Hepatocyte (in vitro differentiated cells): ENCODE measurements at regions not wholly inside any gene's neighbourhood (a gene's known extent, or its start where the extent isn't known, plus 50 kb on each side); places are given as distances from the start of the nearest gene placed in this dataset.

Source experiments
- EZH2 ChIP-seq: fragments of 200-600 bp; sonication (generic); IDR thresholded peaks from 2 replicates; pipeline ENCODE4 v1.6.1; 2016; ENCODE audit warnings: antibody characterized with exemption, mild to moderate bottlenecking, borderline replicate concordance
- EZH2phosphoT487 ChIP-seq: fragments of 200-600 bp; sonication (generic); IDR thresholded peaks from one replicate; pipeline ENCODE4 v1.6.1; 2018; ENCODE audit warnings: antibody characterized with exemption, mild to moderate bottlenecking, low read depth, moderate library complexity; ENCODE audit not compliant: unreplicated experiment, severe bottlenecking
- TF ChIP-seq, protein P1 (sequence below): fragments of 200-600 bp; sonication (generic); IDR thresholded peaks from 2 replicates; pipeline ENCODE4 v1.5.1; 2016; ENCODE audit warnings: antibody characterized with exemption, mild to moderate bottlenecking; ENCODE audit not compliant: poor library complexity

DNA sequence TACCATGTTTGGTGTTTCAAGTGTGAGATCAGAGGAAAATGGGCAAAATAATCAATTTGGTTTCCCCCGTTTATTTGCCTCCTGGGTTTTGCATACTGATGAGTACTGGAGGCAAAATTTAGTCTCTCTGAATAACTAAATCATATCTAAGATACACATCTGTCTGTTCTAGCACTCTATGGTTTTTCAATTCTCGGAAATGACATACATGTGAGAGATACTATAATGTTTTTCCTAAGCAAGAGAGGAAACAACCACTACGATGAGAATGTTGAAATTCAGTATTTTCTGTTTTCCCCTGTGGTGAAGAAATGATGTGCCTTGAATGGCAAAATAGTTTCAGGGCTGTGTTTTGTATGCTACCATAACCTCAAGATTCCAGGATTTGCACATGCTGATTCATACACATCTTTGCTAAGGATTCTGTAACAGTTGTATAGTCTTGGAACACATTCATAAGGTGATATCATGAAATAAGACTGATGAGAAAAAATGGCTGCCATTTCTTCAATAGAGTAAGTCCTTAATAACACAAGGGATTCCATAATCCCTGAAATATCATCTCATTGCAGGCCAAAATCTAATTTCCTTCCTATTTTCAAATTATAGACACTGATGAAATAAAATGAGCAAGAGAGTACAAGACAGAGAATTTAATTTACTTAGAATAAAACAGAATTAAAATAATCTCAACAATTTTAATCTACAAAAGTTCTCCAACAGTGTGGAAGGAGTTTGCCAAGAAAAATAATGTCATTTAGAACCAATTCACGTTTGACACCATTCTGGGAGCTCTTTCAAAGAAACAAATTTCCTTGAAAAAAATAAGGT is 316.6 kb downstream of the FIGN start:
- TF ChIP-seq, protein P1, sequence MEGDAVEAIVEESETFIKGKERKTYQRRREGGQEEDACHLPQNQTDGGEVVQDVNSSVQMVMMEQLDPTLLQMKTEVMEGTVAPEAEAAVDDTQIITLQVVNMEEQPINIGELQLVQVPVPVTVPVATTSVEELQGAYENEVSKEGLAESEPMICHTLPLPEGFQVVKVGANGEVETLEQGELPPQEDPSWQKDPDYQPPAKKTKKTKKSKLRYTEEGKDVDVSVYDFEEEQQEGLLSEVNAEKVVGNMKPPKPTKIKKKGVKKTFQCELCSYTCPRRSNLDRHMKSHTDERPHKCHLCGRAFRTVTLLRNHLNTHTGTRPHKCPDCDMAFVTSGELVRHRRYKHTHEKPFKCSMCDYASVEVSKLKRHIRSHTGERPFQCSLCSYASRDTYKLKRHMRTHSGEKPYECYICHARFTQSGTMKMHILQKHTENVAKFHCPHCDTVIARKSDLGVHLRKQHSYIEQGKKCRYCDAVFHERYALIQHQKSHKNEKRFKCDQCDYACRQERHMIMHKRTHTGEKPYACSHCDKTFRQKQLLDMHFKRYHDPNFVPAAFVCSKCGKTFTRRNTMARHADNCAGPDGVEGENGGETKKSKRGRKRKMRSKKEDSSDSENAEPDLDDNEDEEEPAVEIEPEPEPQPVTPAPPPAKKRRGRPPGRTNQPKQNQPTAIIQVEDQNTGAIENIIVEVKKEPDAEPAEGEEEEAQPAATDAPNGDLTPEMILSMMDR, result no peak
- TF ChIP-seq EZH2 (no peak), EZH2phosphoT487 (no peak)
